Stimulated activated CD4-positive, alpha-beta T cell treated with anti-CD3 and anti-CD28 coated beads, Interleukin-12 subunit alpha, Interleukin-12 subunit beta, amount 100 ng/mL, for 24 hours (primary cell): ENCODE measurements at regions not wholly inside any gene's neighbourhood (a gene's known extent, or its start where the extent isn't known, plus 50 kb on each side); places are given as distances from the start of the nearest gene placed in this dataset.
"Not testable (repeated sequence)": the region's sequence is repeated elsewhere in the genome, so short reads cannot be mapped to it uniquely, and the experiment has no call there.

Experiments
- DNase-seq, 2 experiments: peaks; one replicate each; pipeline ENCODE4 v3.0.0-alpha.2; 2020; ENCODE audit warnings: low read depth in 2 of 2

DNA sequence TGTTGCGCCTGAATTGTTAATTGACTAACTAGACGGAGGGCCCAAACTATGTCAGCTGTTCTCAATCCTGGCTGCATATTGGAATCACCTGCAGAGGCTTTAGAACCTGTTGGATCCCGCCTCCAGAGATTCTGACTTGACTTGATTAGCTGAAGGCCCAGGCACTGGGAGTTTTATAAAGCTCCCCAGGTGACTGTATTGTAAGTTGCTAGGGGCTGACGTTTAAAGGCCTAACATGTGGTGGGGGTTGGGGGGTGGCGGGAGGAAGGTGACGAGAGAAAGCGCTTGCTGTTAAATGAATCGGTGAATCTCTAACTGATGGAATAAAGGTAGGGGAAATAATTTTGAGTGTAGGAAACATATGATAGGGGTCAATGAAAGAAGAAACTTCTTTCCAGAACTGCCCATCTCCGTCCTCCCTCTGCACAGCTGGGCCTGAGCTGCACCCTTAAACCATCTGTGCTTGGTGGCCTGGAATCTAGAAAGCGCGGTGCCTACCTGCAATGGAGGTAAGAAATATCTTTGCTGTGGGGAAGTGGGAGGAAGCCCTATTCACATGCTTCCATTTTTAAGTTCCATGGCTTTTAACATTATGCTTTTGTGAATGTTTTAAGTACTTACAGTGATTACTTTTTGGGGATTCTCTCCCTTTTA lies 225.0 kb upstream of the FAM3C start:
- DNase-seq = no peak

DNA sequence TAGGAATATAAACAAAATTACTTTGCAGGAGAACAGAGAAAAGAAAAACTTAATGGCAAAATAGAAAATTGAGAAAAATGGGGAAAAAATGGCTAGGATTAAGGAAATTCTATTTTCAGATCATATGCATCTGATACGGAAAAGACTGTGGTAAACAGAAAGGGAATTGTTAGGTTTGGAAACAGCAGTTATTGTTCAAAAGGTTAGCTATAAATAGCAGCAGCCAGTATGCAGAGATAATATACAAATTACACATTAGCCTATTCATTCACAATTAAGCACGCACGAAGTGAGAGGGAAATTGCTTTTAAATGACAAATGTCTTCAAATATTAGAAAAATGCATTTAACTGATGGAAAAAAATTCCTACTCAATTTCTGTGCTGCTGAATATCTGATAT lies 224.1 kb upstream of the FAM3C start:
- DNase-seq = no peak

DNA sequence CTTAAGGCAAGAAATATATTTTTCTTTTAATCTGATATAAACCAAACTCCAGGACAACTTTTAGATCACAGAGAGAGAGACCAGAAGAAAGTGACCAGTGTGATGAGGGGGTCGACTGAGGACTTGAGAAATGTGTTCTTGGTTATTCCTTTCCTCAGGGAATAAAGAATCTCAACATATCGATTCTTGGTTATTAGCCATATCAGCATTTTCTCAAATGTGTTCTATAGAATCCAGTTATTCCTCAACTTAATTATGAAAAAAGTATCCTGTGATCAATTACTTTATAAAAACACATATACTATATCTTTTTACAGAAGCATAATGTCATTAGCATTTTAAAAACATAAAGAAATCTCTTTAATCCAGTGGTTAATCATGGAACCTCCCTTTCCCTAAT lies 222.1 kb upstream of the FAM3C start:
- no peak for DNase-seq

DNA sequence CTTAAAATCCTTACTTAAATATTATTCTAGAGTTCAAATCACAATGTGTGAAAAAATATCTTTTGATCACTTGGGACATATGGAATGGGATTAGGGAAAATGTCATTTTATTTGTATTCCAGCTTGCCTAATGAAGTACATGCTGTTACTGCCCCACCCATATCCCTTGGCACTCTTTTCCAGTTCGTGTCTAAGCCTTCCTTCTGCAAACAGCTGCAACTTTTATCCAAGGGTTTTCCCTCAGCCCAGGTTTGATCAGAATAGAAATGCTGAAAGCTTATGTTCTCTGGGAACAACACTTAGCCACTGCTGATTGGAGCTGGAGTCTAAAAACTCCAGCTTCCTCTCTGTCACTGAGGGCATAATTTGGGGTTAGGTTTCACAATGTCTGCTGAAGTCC lies 214.1 kb upstream of the FAM3C start:
- DNase-seq = no peak

DNA sequence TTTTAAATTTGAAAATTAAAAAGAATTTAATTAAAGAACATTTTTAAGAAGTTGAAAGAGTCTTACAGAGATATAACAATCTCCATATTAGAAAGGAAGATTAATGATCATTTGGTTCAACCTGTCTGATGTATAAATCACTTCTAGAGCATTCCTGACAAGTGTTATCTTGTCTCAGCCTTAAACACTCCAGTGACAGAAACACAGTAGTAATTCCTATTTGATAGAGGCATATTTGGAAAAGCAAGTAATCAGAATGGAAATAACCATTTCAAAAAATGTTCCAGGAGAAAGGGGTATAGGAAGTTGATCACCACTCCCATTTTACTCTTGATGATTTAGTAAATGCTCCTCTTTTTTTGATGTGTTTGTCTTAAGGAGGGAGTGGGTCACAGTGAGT lies 213.1 kb upstream of the FAM3C start:
- DNase-seq = no peak

DNA sequence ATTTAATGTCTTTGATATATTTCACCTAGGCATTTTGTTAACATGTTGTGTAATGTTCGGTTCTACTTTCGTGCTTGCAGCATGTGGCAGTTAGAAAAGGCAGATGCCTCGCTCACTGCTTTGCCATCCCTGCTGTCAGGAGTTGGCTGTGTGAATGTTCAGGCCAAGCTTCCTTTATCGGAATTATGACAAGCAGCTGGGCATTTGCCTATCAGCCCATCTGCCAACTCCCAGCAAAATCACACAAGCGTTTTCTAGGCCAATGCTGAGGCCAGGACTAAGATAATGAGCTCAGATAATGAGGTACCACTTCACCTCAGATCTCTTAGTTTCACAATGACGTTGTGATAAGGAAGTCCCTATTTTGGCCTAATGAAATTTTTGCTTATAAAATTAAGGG lies 212.7 kb upstream of the FAM3C start:
- no peak for DNase-seq

DNA sequence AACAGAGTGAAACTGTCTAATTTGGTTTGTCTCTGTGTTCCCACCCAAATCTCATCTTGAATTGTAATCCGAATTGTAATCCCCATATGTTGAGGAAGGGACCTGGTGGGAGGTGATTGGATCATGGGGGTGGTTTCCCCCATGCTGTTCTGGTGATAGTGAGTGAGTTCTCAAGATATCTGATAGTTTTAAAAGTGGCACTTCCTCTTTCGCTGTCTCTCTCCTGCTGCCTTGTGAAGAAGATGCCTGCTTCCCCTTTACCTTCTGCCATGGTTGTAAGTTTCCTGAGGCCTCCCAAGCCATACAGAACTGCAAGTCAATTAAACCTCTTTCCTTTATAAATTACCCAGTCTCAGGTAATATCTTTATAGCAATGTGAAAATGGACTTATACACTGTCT lies 212.1 kb upstream of the FAM3C start:
- not testable (repeated sequence) for DNase-seq

DNA sequence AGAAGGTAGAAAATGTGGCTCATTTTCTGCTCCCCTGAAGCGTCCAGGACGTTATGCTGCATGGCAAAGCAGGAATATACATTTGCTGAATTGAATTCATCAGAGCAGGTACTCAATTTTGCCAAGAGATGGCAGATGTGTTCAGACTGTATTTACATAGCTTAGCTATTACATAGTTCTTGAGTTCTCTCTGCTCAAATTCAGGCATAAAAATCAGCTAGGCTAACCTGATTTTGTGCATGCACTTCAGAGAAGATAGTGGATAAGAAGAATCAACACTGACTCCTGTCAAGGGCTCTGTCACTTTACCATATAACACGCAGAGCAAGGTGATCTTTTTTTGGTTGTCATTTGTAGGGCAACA lies 209.2 kb upstream of the FAM3C start:
- no peak for DNase-seq

DNA sequence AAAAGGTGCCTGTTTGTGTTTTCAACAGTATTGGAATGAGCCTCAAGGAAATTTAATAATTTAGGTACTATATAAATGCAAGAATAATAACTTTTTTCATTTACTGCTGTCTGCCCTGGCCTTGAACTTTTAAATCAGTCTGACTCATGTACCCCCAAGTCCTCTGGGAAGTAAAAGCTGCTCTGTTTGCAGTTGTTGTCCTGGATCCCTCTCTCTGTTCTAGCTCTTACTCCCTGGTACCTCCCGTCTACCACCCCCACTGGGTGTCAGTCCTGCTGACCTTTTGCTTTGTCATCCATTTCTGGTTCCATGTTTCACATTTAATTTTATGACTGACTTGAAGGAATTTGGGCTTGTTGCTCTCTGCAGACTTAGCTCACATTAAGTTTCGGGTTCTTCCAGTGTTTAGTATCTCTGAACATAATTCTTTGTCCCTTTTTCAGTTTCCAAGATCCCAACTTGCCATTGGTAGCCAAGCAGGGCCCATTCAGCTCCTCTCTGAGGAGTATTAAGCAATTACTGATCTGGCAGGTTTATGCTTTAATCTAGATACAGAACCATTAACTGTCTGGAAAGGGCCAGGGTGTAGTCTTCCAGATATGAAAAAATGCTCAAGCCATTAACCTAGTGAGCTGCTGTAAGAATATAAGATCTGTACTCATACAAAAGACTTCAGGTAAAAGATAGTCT lies 208.7 kb upstream of the FAM3C start:
- no peak for DNase-seq

DNA sequence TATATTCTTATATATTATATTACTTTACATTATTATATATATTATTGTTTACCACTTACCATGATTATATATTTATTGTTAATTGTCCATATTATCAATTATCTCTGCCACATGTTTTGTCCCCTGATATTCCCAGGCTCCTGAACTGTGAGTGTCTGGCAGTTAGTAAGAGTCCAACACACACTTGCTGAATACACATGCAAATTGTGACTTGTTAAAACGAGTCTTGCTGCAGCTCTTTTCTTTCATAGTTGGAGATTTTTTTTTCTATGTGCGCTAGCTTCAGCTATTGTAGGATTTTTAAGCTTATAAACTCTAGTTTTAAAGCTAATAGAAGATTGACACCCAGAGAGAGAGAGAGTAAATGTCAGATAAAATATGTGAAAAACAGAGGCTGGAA lies 207.8 kb upstream of the FAM3C start:
- no peak for DNase-seq

DNA sequence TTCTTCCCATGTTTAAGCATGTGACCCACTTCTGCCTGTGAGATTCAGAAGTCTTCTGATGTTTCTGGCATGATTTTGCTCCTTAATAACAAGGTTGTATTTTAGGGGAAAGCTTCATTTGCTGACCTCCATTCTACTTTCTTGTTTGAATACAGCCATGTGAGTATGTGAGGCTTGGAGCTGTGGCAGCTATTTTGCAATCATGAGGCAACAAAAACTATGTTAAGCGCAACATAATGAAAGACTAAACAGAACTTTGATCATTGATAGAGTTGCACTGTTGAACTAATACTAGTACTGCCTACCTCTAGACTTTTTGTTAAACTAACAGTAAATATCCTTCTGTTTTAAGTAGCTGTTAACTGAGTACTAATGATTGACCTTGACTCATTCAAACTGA lies 203.8 kb upstream of the FAM3C start:
- DNase-seq = no peak

DNA sequence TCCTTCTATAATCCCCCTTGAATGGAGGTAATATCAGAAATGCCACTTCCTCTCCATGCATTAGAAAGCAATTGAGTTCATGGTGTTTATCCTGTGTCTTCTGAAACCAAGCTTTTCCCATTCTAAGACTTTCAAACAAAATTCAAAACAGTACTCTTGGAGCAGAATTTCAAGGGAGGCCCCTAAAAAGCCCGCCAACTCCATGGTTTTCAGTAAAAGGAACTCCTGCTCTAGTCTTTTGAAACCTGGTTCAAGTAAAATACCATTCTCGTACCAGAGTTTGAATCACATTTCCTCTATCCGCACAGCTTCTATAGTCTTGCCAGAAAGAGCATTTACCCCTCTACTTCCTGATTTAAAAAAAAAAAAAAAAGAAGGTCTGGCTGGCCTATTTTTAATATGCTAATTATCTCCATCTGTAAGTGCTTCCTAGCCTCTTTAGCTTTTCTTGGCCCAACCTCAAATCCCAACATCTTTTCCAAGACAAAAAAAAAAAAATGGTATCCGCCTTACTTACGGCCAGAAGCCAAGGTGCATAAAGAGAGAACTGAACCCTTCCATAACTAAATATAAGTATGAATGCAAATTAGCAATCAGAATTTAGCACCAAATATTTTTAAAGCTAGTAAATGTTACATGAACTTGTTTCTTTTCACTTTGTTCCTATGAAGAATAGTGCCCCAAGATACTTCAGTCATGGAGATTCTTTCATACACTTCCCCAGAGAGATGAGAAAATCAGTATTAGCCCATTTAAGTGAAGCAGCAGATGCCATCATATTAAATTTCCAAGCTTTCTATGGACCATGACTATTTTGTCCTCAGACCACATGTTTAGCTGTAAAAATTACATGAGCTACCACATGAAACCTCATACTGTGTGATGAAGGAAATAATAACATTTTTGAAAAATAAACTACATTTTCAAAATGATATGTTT lies 199.9 kb upstream of the FAM3C start:
- DNase-seq = no peak

DNA sequence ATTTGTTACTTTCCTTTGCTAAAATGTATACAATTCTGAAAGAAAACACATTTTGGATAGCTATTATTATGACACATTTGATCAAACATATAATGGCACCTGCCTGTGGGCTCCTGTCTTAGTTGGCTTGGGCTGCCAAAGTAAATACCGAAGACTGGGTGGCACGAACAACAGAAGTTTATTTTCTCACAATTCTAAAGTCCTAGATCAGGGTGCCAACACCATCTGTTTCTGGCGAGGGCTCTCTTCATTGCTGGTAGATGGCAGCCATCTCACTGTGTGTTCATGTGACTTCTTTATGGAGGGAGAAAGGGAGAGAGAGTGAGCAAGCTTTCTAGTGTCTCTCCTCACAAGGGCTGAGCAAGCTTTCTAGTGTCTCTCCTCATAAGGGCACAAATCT lies 195.8 kb upstream of the FAM3C start:
- DNase-seq = no peak

DNA sequence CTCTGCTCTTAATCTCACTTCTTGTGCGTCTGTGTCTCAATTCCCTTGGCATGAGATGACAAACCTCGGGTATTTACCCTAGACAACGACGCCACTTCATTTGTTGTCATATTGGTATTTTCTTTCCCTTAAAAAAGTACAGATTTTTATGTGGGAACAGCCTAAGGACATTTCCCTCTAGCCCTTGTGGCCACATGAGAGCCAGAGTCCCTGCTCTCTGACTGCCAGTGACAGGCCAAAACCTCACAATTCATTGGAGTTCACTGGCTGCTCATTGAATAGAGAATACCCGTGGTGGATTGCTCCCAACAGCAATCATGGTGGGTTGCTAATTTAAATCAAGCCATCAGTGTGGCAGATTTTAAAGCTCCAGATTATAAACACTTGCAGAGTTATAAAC lies 191.3 kb upstream of the FAM3C start:
- DNase-seq = no peak

DNA sequence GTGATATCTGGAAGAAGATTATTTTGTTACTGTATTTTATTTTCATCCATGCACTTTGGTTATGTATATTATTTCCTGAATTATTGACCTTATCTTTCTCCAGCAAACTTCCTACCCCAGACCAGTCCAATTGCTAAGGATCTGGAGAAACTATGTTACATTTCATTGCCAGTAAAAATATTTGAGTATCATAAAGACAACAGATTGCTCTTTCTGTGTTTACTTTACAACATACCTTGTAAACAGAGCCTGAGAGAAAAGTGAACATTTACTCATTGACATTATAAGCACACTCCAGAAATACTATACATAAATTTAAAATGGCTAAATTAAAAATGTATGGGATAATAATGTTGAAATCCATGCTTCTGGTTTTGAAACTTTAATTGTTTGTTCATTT lies 186.2 kb upstream of the FAM3C start:
- no peak for DNase-seq

DNA sequence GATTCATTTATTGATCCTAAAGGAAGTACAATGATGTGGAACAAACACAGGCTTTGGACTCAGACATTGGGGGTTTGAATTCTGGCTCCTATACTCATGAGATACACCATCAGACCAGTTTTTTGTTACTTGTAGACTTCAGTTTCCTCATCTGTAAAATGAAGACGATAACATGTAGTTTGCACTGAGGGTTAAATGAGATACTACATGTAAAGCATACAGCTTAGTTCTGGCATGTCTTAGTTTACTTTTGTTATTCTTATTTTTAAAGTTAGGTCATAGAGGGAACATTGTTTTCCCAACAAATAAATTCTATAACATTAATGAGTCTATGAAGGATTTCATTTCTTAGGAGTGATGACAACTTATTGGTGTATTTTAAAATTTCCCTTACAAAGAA lies 183.5 kb upstream of the FAM3C start:
- no peak for DNase-seq

DNA sequence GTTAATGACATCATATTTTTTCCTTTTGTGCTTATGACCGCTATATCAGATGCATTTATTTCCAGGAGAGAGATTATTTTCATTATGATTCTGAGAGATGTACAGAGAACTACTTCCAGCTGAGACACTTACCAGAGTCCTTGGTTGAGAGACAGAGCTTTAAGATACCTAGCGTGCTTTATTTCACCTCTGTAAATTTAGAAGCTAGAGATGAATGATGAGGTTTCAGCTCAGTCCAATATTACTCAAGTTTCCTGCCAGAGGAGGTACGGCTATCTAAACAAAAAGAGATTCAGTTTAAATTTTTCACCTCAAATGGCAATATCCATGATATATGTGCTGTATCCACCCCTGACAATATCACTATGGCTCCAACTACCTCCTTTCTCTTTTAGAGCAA lies 182.6 kb upstream of the FAM3C start:
- DNase-seq = no peak

DNA sequence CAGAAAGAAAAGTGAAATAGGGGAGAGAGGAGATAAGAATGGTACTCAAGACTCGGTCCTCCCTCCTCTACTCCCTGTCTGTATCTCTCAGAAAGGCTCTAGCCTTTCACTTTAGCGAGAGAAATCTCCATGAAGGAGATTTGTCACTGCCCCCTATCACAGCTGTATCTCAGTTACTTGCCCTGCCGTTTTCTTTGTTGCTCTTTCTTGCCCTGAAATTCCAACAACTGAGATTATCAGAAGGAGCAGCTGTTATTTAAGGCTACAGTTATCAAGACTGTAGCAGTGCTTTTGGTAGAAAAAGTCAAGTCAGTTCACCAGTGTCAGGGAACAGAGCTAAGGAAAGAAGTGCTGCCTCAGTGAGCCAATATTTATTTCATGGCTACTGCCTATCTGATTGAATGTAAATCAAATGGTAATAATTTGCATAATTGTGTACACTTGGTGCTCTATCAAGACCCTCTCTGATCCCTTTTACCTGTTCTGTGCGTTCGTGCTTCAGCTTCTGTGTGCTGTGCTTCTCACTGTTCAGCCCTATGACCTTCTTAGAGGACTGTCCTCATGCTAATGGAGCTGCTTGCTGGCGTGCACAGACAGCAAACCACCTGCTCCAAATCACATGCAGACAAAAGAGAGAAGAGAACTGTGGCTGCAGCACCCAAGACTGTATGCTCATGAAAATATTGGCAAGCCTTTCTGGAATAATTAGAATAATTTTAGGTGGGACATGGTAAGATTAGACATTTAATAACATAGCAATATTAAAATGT lies 180.2 kb upstream of the FAM3C start:
- DNase-seq = no peak

DNA sequence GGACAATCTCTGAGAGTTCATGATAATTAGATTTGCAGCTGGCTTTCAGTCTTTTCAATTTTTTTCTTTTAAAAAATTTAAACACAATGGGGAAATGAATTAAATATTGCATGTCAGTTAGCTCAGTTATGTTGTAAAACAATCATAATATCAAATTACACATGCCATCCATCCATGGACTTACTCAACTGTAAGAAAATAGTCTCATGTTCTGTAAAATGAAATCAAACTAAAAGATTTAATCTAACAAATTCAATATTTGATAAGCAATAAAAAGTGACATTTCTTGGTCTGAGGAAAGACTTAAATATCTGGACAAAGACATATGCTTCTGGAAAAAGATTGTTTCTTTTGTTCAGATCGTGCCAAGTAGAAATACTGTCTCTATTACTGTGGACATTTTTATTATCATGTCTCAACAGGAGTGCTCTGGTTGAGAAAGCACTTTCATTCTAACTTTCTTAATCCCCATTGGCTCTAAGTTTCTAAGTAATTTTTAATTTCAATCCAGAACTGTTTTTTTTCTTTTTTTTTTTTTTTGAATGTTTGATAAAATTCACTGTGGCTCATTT lies 179.2 kb upstream of the FAM3C start:
- DNase-seq = no peak

DNA sequence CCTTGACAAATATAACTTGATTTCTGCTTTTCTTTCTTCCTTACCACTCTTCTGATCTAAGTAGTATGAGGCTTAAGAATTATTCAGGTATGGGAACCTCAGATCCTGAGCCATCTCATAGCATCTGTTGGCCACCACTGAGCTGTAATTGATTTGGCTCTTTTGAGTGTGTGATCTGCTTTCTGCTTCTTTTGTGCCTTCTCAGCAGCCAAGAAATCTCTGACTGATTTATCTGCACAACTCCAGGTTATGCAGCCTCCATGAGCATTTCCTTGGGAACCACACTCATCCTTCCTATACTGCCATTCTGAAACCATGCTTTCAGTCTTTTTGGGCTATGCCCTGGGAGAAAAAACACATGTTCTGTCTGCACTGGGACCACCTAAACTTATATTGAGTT lies 178.0 kb upstream of the FAM3C start:
- DNase-seq = no peak

DNA sequence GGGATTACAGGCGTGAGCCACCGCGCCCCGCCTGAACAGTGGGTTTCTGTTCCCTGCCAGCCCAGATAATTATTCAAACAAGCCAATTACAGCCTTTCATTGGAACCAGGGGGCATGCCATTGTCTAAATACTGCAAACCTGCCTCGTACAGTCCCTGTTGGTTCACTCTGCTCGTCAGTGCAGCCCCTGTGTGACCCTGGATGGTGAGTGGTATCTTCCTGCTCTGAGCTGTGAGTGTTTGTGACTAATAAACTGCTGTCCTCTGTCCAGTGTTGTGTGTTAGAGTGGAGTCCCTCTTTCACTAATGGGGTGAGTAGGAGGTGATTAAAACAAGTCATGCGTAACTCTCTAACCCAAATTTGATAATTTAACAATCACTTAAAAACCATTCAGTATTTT lies 176.5 kb upstream of the FAM3C start:
- DNase-seq = no peak

DNA sequence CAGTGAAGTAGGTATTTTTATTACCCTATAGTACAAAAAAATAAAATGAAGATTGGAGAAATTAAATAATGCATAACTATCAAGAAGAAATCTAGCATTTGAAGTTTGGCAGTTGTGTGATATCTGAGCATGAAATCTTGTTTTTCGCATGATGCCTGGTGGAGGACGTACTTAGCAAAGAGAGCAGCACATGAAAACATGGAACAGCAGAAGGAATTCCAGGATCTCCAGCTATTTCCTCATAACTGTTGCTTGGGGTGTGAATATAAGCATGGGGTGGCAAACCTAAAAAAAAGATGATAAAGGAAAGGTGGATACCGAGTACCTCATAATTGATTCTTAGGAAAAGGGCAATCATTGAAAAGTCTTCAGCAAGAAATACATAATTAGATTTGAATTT lies 174.3 kb upstream of the FAM3C start:
- DNase-seq = no peak
